H9 (cell line): ENCODE measurements at regions not wholly inside any gene's neighbourhood (a gene's known extent, or its start where the extent isn't known, plus 50 kb on each side); places are given as distances from the start of the nearest gene placed in this dataset.

Source experiments
- DNase-seq: peaks from one replicate; pipeline ENCODE4 v3.0.0-alpha.2; 2017
- H2AFZ ChIP-seq: one replicate; pipeline ENCODE4 v1.6.1; 2013; ENCODE audit warnings: mild to moderate bottlenecking, low read length, control low read depth, moderate library complexity
- H2AK5ac ChIP-seq: 2 replicates; pipeline ENCODE4 v1.6.1; 2013; ENCODE audit warnings: low read length, control low read depth, mixed read lengths; ENCODE audit not compliant: insufficient read length
- H2BK120ac ChIP-seq: one replicate; pipeline ENCODE4 v1.6.1; 2013; ENCODE audit warnings: low read depth, mild to moderate bottlenecking, low read length, control low read depth, inconsistent platforms; ENCODE audit not compliant: poor library complexity, severe bottlenecking
- H2BK12ac ChIP-seq: 2 replicates; pipeline ENCODE4 v1.6.1; 2013; ENCODE audit warnings: low read length, control low read depth, mixed read lengths, low read depth; ENCODE audit not compliant: insufficient read length
- H2BK15ac ChIP-seq: 2 replicates; pipeline ENCODE4 v1.6.1; 2013; ENCODE audit warnings: low read depth, low read length, control low read depth
- H2BK20ac ChIP-seq: one replicate; pipeline ENCODE4 v1.6.1; 2013; ENCODE audit warnings: low read depth, mild to moderate bottlenecking, low read length, control low read depth, inconsistent platforms; ENCODE audit not compliant: poor library complexity, severe bottlenecking
- H2BK5ac ChIP-seq: 2 replicates; pipeline ENCODE4 v1.6.1; 2013; ENCODE audit warnings: low read length, control low read depth, mixed read lengths; ENCODE audit not compliant: insufficient read length
- H3K14ac ChIP-seq: 2 replicates; pipeline ENCODE4 v1.6.1; 2013; ENCODE audit warnings: low read length, control low read depth; ENCODE audit not compliant: insufficient read depth
- H3K18ac ChIP-seq: 2 replicates; pipeline ENCODE4 v1.6.1; 2013; ENCODE audit warnings: low read depth, mild to moderate bottlenecking, mixed read lengths, low read length, control low read depth; ENCODE audit not compliant: insufficient read length
- H3K23ac ChIP-seq: 2 replicates; pipeline ENCODE4 v1.6.1; 2013; ENCODE audit warnings: low read length, control low read depth, mixed read lengths, low read depth; ENCODE audit not compliant: insufficient read length
- H3K23me2 ChIP-seq: 2 replicates; pipeline ENCODE4 v1.6.1; 2013; ENCODE audit warnings: low read depth, mild to moderate bottlenecking, mixed read lengths, low read length, control low read depth; ENCODE audit not compliant: insufficient read length, poor library complexity, severe bottlenecking
- H3K27ac ChIP-seq: 2 replicates; pipeline ENCODE4 v1.5.1; 2013; ENCODE audit warnings: low read length, control low read depth, mixed read lengths, low read depth; ENCODE audit not compliant: insufficient read length
- H3K27me3 ChIP-seq: 2 replicates; pipeline ENCODE4 v1.6.1; 2013; ENCODE audit warnings: low read length, control low read depth, inconsistent platforms; ENCODE audit not compliant: insufficient read depth
- H3K4ac ChIP-seq: 2 replicates; pipeline ENCODE4 v1.6.1; 2013; ENCODE audit warnings: low read depth, mild to moderate bottlenecking, control low read depth, inconsistent platforms, low read length, moderate library complexity
- H3K4me1 ChIP-seq: 2 replicates; pipeline ENCODE4 v1.6.1; 2013; ENCODE audit warnings: low read length, control low read depth, inconsistent platforms; ENCODE audit not compliant: insufficient read depth
- H3K4me2 ChIP-seq: 2 replicates; pipeline ENCODE4 v1.6.1; 2013; ENCODE audit warnings: low read length, control low read depth, mixed read lengths; ENCODE audit not compliant: insufficient read length, insufficient read depth
- H3K56ac ChIP-seq: 2 replicates; pipeline ENCODE4 v1.6.1; 2013; ENCODE audit warnings: low read depth, mild to moderate bottlenecking, mixed read lengths, low read length, control low read depth; ENCODE audit not compliant: insufficient read length
- H3K79me1 ChIP-seq: 2 replicates; pipeline ENCODE4 v1.6.1; 2013; ENCODE audit warnings: low read depth, mild to moderate bottlenecking, moderate library complexity, low read length, control low read depth, inconsistent platforms; ENCODE audit not compliant: insufficient read depth, poor library complexity, severe bottlenecking
- H3K79me2 ChIP-seq: 2 replicates; pipeline ENCODE4 v1.6.1; 2013; ENCODE audit warnings: low read length, control low read depth, inconsistent platforms; ENCODE audit not compliant: insufficient read depth
- H3K9ac ChIP-seq: 2 replicates; pipeline ENCODE4 v1.6.1; 2013; ENCODE audit warnings: low read length, control low read depth, mixed read lengths; ENCODE audit not compliant: insufficient read length; ENCODE audit errors: extremely low read depth
- H3K9me3 ChIP-seq: one replicate; pipeline ENCODE4 v1.6.1; 2013; ENCODE audit warnings: low read depth, low read length, inconsistent platforms; ENCODE audit not compliant: control insufficient read depth
- H3T11ph ChIP-seq: one replicate; pipeline ENCODE4 v1.6.1; 2013; ENCODE audit warnings: mild to moderate bottlenecking, low read length, control low read depth, inconsistent platforms
- H4K20me1 ChIP-seq: one replicate; pipeline ENCODE4 v1.6.1; 2013; ENCODE audit not compliant: control insufficient read depth, insufficient read length, insufficient read depth
- H4K5ac ChIP-seq: 2 replicates; pipeline ENCODE4 v1.6.1; 2013; ENCODE audit warnings: low read depth, mild to moderate bottlenecking, mixed read lengths, low read length, control low read depth; ENCODE audit not compliant: insufficient read length
- H4K8ac ChIP-seq: replicated peaks from 2 replicates; pipeline ENCODE4 v1.6.1; 2013; ENCODE audit warnings: low read length, control low read depth, mixed read lengths, low read depth; ENCODE audit not compliant: insufficient read length
- H4K91ac ChIP-seq: 2 replicates; pipeline ENCODE4 v1.6.1; 2013; ENCODE audit warnings: low read depth, mild to moderate bottlenecking, moderate library complexity, mixed read lengths, low read length, control low read depth; ENCODE audit not compliant: insufficient read length
- H3K27ac Mint-ChIP-seq, 3 experiments: 2 replicates in 2 of 3; 3 replicates in 1 of 3; pipeline ENCODE4 v1.8.0; 2020 to 2021; ENCODE audit warnings: mixed read lengths in 3 of 3, mild to moderate bottlenecking in 1 of 3, moderate library complexity in 1 of 3
- H3K27me3 Mint-ChIP-seq: 2 replicates; pipeline ENCODE4 v1.8.0; 2021; ENCODE audit warnings: low read depth, mild to moderate bottlenecking, moderate library complexity, mixed read lengths
- H3K36me3 Mint-ChIP-seq, 3 experiments: 2 replicates in 2 of 3; 3 replicates in 1 of 3; pipeline ENCODE4 v1.8.0; 2020 to 2021; ENCODE audit warnings: low read depth in 3 of 3, mixed read lengths in 3 of 3; ENCODE audit not compliant: insufficient read depth in 1 of 3
- H3K4me1 Mint-ChIP-seq, 2 experiments: 2 replicates each; pipeline ENCODE4 v1.8.0; 2020; ENCODE audit warnings: mixed read lengths in 2 of 2
- H3K4me3 Mint-ChIP-seq, 2 experiments: 2 replicates in 1 of 2; 3 replicates in 1 of 2; pipeline ENCODE4 v1.8.0; 2020 to 2021; ENCODE audit warnings: mild to moderate bottlenecking in 2 of 2, mixed read lengths in 2 of 2, moderate library complexity in 1 of 2
- H3K9me3 Mint-ChIP-seq, 2 experiments: 2 replicates in 1 of 2; 3 replicates in 1 of 2; pipeline ENCODE4 v1.8.0; 2020; ENCODE audit warnings: mild to moderate bottlenecking in 2 of 2, mixed read lengths in 2 of 2, moderate library complexity in 1 of 2
- CTCF ChIP-seq: fragments of 200-600 bp; sonication (generic); conservative IDR thresholded peaks from 3 replicates; pipeline ENCODE4 v1.8.0; 2021; ENCODE audit warnings: antibody characterized with exemption, mild to moderate bottlenecking
- WGBS: extraction: QIAGEN DNeasy Blood & Tissue Kit; methylation state at CpG from one replicate; pipeline ENCODE4 v1.1.7; 2013; ENCODE audit warnings: missing lambda C conversion rate, low lambda C conversion rate, mixed read lengths; ENCODE audit not compliant: insufficient read length; ENCODE audit errors: extremely low coverage; 5-methylcytosine and 5-hydroxymethylcytosine counted together

DNA sequence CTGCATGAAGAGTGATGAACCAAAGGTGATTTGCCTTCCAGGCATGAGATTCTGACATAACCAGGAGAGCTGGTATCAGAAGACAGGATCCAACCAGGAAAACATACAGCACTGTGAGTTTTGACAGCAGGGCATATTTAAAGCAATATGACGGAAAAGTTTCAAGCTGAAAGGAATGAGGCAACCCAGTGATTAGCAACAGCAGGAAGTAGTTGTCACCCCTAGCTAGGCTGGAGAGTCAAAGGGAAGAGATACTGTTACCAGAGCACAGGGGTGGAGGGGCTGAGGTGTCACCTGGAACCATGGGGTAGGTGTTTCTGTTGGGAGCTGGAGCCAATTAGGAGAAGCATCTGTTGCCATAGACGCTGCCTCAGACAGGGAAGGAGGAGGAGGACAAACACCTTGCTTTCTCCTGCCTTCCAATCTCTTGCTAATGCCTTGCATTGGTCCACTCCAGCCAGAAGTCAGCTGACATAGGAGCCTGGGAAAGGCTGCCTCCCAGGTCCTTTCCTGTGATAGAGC lies 125.4 kb upstream of the SORCS3 start:
- Histone ChIP-seq H3K9ac (no peak overlapping the region), H4K5ac (no peak overlapping the region), H3K14ac (no peak overlapping the region), H4K91ac (no peak overlapping the region), H3K27me3 (no peaks in the 10 kb centered on the region), H4K20me1 (no peaks in the 10 kb centered on the region), H3T11ph (no peak overlapping the region), H2BK5ac (no peak overlapping the region), H3K79me1 (no peaks in the 10 kb centered on the region), H3K4ac (no peak overlapping the region), H3K4me1 (peaks cover 7% of the 10 kb centered on the region; the same call in 1 of the 2 replicates), H4K8ac (no peak overlapping the region), H2BK120ac (no peak overlapping the region), H3K23ac (no peak overlapping the region), H3K27ac (no peak overlapping the region), H2BK20ac (no peak overlapping the region), H2AFZ (no peak overlapping the region), H3K9me3 (no peaks in the 10 kb centered on the region), H2AK5ac (no peak overlapping the region), H3K4me2 (no peak overlapping the region), H3K18ac (no peak overlapping the region), H3K79me2 (no peaks in the 10 kb centered on the region), H2BK15ac (no peak overlapping the region), H3K56ac (no peak overlapping the region), H3K23me2 (no peaks in the 10 kb centered on the region), H2BK12ac (no peak overlapping the region)
- DNase-seq: peak; percentile 47
- Mint-ChIP-seq H3K9me3 (no peaks in the 10 kb centered on the region), H3K36me3 (no peaks in the 10 kb centered on the region), H3K27ac (no peak overlapping the region), H3K4me1 (peaks cover 13 to 23% of the 10 kb centered on the region in 2 experiments), H3K4me3 (no peak overlapping the region), H3K27me3 (peaks cover 9% of the 10 kb centered on the region)
- WGBS: no CpG with 5 or more reads among the region's 2 CpGs
- TF ChIP-seq CTCF: no peak
